Gastroesophageal sphincter (tissue), 3 donors: ENCODE measurements at regions not wholly inside any gene's neighbourhood (a gene's known extent, or its start where the extent isn't known, plus 50 kb on each side); places are given as distances from the start of the nearest gene placed in this dataset.

Experiments
- EP300 ChIP-seq: sonication (generic); formaldehyde crosslinking; IDR thresholded peaks from one replicate; pipeline ENCODE4 v1.6.1; 2017; ENCODE audit warnings: antibody characterized with exemption, mild to moderate bottlenecking
- TF ChIP-seq, protein P1 (sequence below), 4 experiments: fragments of 200-600 bp in 2 of 4; fragments of 450-650 bp in 2 of 4; sonication (generic) in 1 of 4; IDR thresholded peaks; one replicate each; pipeline ENCODE4 v1.5.1; 2017 to 2019; ENCODE audit warnings: antibody characterized with exemption in 4 of 4, mild to moderate bottlenecking in 2 of 4, moderate library complexity in 2 of 4

DNA sequence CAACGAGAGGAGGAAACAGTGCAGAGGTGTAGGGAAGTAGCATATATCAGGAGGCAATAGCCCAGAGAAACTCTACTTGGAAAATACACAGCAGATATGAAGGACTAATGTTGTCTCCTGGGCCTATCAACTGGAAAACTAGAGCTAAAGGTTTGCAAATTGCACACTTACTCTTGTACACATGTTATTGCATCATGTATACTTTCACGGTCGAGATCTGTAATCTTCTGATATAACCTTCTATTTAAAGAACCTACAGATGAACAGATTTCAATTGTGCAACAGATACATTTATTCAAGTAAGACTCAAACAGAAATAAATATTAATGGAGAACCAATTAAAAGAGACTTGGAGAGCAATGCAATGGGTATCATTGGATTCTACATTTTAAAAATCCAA, 256.3 kb upstream of the TMEM161B start:
- TF ChIP-seq, protein P1, sequence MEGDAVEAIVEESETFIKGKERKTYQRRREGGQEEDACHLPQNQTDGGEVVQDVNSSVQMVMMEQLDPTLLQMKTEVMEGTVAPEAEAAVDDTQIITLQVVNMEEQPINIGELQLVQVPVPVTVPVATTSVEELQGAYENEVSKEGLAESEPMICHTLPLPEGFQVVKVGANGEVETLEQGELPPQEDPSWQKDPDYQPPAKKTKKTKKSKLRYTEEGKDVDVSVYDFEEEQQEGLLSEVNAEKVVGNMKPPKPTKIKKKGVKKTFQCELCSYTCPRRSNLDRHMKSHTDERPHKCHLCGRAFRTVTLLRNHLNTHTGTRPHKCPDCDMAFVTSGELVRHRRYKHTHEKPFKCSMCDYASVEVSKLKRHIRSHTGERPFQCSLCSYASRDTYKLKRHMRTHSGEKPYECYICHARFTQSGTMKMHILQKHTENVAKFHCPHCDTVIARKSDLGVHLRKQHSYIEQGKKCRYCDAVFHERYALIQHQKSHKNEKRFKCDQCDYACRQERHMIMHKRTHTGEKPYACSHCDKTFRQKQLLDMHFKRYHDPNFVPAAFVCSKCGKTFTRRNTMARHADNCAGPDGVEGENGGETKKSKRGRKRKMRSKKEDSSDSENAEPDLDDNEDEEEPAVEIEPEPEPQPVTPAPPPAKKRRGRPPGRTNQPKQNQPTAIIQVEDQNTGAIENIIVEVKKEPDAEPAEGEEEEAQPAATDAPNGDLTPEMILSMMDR (IDR thresholded peaks at IDR 0.05), result no peak
- TF ChIP-seq EP300, result no peak
